Ishikawa (cell line): ENCODE measurements at regions not wholly inside any gene's neighbourhood (a gene's known extent, or its start where the extent isn't known, plus 50 kb on each side); places are given as distances from the start of the nearest gene placed in this dataset.
A peak's percentile ranks its signal among the peaks of the same experiment; 100 is the strongest.

Experiments
- CEBPB ChIP-seq: IDR thresholded peaks from 2 replicates; pipeline ENCODE4 v1.6.1; 2012
- CREB1 ChIP-seq: IDR thresholded peaks from 2 replicates; pipeline ENCODE4 v1.6.1; 2012; ENCODE audit warnings: low read depth
- EGR1 ChIP-seq: IDR thresholded peaks from 2 replicates; pipeline ENCODE4 v1.6.1; 2012
- EP300 ChIP-seq: IDR thresholded peaks from 2 replicates; pipeline ENCODE4 v1.6.1; 2012; ENCODE audit warnings: borderline replicate concordance
- FOXM1 ChIP-seq: IDR thresholded peaks from 2 replicates; pipeline ENCODE4 v1.6.1; 2012; ENCODE audit warnings: low read depth, borderline replicate concordance
- MAX ChIP-seq: IDR thresholded peaks from 2 replicates; pipeline ENCODE4 v1.6.1; 2012
- NFIC ChIP-seq: IDR thresholded peaks from 2 replicates; pipeline ENCODE4 v1.6.1; 2012
- RAD21 ChIP-seq: IDR thresholded peaks from 2 replicates; pipeline ENCODE4 v1.6.1; 2012; ENCODE audit warnings: low read depth
- TAF1 ChIP-seq: IDR thresholded peaks from 2 replicates; pipeline ENCODE4 v1.6.1; 2012; ENCODE audit warnings: low read depth, mild to moderate bottlenecking
- TCF12 ChIP-seq: IDR thresholded peaks from 2 replicates; pipeline ENCODE4 v1.6.1; 2012; ENCODE audit warnings: low read depth
- TEAD4 ChIP-seq: IDR thresholded peaks from 2 replicates; pipeline ENCODE4 v1.6.1; 2012
- USF1 ChIP-seq: IDR thresholded peaks from 2 replicates; pipeline ENCODE4 v1.6.1; 2012
- YY1 ChIP-seq: IDR thresholded peaks from 2 replicates; pipeline ENCODE4 v1.6.1; 2012; ENCODE audit warnings: low read depth
- ZBTB7A ChIP-seq: IDR thresholded peaks from 2 replicates; pipeline ENCODE4 v1.6.1; 2012; ENCODE audit warnings: low read depth
- TF ChIP-seq, protein P1 (sequence below): IDR thresholded peaks from 2 replicates; pipeline ENCODE4 v1.6.1; 2012; ENCODE audit warnings: low read depth, mild to moderate bottlenecking

- no peak for TF ChIP-seq TAF1
- no peak for TF ChIP-seq FOXM1
- TF ChIP-seq YY1, result no peak
- TF ChIP-seq RAD21, result peak; percentile 72
- no peak for TF ChIP-seq TCF12
- no peak for TF ChIP-seq USF1
Measured at GRCh38 chr16:87203060-87203656, 114.0 kb downstream of the C16orf95 start.

DNA sequence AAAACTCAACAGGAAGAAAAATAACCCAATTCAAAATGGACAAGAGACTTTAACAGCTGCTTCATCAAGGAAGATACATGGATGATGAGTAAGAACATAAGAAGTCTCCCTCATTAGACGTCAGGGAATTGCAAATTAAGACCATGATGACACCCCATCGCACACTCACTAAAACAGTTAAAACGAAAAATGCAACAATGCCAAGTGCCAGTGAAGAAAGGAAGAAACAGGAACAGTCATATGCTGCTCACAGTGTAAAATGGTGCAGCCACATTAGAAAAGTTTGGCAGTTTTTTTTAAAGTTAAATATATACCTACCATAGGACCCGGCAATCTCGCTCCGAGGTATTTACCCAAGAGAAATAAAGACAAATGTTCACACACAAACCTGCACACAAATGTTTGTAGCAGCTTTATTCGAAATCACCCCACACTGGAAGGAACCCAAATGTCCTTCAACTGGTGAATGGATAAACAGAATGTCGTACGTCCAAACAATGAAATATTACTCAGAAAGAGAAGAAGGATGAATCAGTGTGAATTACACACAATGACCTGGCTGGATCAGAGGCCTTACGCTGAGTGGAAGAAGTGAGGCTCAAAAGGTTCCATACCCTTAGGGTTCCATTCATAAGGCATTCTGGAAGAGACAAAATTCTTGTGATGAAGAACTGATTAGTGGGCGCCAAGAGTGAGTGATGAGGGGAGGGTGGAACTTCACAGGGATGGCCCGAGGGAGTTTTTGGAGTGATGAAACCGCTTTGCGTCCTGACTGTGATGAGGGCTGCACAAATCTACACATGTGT lies 110.3 kb downstream of the C16orf95 start:
- TF ChIP-seq EP300 (no peak), USF1 (no peak), CREB1 (no peak), ZBTB7A (no peak), TCF12 (no peak), RAD21 (no peak), FOXM1 (no peak), MAX (no peak)
- TF ChIP-seq, protein P1, sequence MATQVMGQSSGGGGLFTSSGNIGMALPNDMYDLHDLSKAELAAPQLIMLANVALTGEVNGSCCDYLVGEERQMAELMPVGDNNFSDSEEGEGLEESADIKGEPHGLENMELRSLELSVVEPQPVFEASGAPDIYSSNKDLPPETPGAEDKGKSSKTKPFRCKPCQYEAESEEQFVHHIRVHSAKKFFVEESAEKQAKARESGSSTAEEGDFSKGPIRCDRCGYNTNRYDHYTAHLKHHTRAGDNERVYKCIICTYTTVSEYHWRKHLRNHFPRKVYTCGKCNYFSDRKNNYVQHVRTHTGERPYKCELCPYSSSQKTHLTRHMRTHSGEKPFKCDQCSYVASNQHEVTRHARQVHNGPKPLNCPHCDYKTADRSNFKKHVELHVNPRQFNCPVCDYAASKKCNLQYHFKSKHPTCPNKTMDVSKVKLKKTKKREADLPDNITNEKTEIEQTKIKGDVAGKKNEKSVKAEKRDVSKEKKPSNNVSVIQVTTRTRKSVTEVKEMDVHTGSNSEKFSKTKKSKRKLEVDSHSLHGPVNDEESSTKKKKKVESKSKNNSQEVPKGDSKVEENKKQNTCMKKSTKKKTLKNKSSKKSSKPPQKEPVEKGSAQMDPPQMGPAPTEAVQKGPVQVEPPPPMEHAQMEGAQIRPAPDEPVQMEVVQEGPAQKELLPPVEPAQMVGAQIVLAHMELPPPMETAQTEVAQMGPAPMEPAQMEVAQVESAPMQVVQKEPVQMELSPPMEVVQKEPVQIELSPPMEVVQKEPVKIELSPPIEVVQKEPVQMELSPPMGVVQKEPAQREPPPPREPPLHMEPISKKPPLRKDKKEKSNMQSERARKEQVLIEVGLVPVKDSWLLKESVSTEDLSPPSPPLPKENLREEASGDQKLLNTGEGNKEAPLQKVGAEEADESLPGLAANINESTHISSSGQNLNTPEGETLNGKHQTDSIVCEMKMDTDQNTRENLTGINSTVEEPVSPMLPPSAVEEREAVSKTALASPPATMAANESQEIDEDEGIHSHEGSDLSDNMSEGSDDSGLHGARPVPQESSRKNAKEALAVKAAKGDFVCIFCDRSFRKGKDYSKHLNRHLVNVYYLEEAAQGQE, result no peak

DNA sequence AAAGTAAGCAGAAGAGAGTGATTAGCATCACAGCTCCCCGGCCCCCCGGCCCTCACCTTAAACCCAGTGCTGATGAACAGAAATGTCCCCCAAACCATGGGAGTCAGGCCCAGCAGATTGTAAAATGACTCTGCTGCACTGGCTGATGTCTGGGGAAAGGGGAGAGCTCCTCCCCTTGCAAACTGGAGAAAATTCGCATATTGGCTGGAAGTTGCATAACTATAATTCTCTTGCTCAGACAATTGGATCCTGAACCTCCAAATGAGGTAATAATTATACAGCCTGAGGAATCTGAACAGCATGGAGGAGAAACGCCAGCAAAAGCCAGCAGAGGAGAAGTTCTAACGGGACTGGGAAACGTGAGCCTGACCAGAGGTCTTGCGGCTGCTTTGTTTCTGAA lies 109.7 kb downstream of the C16orf95 start:
- TF ChIP-seq CEBPB (no peak), TEAD4 (no peak), EGR1 (no peak), ZBTB7A (no peak)

- TF ChIP-seq RAD21, result no peak
- no peak for TF ChIP-seq YY1
- no peak for TF ChIP-seq FOXM1
Measured at GRCh38 chr16:87207965-87208364, 109.2 kb downstream of the C16orf95 start.

- TF ChIP-seq ZBTB7A (no peak), TAF1 (no peak), CREB1 (no peak), FOXM1 (no peak), USF1 (no peak), MAX (no peak), EGR1 (no peak), NFIC (no peak), TCF12 (no peak), YY1 (no peak), RAD21 (no peak), EP300 (no peak), TEAD4 (no peak), CEBPB (no peak)
- TF ChIP-seq, protein P1, result no peak
Measured at GRCh38 chr16:87209808-87210512, 107.2 kb downstream of the C16orf95 start.

- TF ChIP-seq EGR1, result no peak
- no peak for TF ChIP-seq NFIC
- TF ChIP-seq EP300, result no peak
- no peak for TF ChIP-seq YY1
- no peak for TF ChIP-seq TAF1
- no peak for TF ChIP-seq MAX
- TF ChIP-seq, protein P1, result no peak
- TF ChIP-seq RAD21, result no peak
- TF ChIP-seq TEAD4, result no peak
- no peak for TF ChIP-seq CREB1
- TF ChIP-seq USF1, result no peak
Measured at GRCh38 chr16:87210894-87211293, 106.3 kb downstream of the C16orf95 start.
